ENCODE measurements at regions not wholly inside any gene's neighbourhood (a gene's known extent, or its start where the extent isn't known, plus 50 kb on each side); places are given as distances from the start of the nearest gene placed in this dataset.

DNA sequence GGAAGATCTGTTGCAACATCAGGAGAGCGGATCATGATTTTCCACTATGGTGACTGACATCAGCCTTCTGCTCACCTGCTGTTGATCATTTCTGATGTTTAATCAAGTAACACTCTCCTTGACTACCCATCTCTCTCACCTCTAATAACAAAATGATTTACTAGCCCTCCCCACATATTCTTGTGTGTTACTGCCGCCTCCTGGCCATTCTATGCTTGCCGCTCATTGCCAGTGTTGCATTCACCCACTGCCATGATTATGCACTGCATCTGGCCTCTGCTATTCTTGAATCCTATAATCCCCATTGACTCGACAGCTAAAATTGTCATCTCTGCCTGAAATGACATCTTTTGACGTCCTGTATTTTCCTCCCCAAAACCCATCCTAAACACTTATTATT lies 113.8 kb downstream of the RERGL start:
- Histone ChIP-seq H3K4me1 (replicated peaks in 1 of 4; ENCODE audit: control insufficient read depth in 3 of 4, insufficient read depth in 4 of 4, low read length in 3 of 4) (no peaks in the 10 kb centered on the region), H4K5ac (ENCODE audit: insufficient read length, low read depth, low read length) (no peak overlapping the region), H2BK15ac (ENCODE audit: low read length) (no peak overlapping the region), H3K23ac (ENCODE audit: insufficient read length) (no peak overlapping the region), H3K56ac (replicated peaks; ENCODE audit: insufficient read length, low read depth, low read length) (no peak overlapping the region), H2BK5ac (ENCODE audit: low read depth, low read length) (no peak overlapping the region), H3K79me2 (ENCODE audit: control insufficient read depth in 1 of 2, insufficient read depth in 2 of 2, low read length in 2 of 2) (no peaks in the 10 kb centered on the region), H3K9me3 (ENCODE audit: insufficient read depth in 2 of 2, low read depth in 1 of 2, low read length in 1 of 2) (no peaks in the 10 kb centered on the region), H4K91ac (replicated peaks; ENCODE audit: insufficient read length, low read length) (no peak overlapping the region), H3K14ac (ENCODE audit: insufficient read length) (no peak overlapping the region), H3K79me1 (ENCODE audit: low read depth, low read length) (no peaks in the 10 kb centered on the region), H3K23me2 (ENCODE audit: low read depth, low read length) (no peaks in the 10 kb centered on the region), H3K4me2 (ENCODE audit: insufficient read depth in 1 of 2, low read depth in 2 of 2, low read length in 2 of 2) (no peak overlapping the region), H4K8ac (ENCODE audit: extremely low read depth, insufficient read depth, low read length) (no peak overlapping the region), H3K27ac (ENCODE audit: low read depth, low read length) (no peak overlapping the region), H3K9ac (replicated peaks in 1 of 4; ENCODE audit: extremely low read depth in 1 of 4, low read depth in 3 of 4, low read length in 3 of 4) (no peak overlapping the region), H3K27me3 (replicated peaks in 1 of 4; ENCODE audit: control insufficient read depth in 3 of 4, extremely low read depth in 1 of 4, insufficient read depth in 3 of 4, low read length in 3 of 4) (no peaks in the 10 kb centered on the region), H3K4ac (replicated peaks; ENCODE audit: insufficient read length, low read depth, low read length) (no peak overlapping the region), H4K20me1 (replicated peaks in 1 of 2; ENCODE audit: control insufficient read depth in 1 of 2, insufficient read depth in 2 of 2, low read length in 2 of 2) (no peaks in the 10 kb centered on the region), H2BK20ac (ENCODE audit: low read length) (no peak overlapping the region), H3K36me3 (ENCODE audit: control insufficient read depth in 2 of 4, insufficient read depth in 4 of 4, low read length in 3 of 4) (no peaks in the 10 kb centered on the region), H2AK5ac (ENCODE audit: low read depth, low read length) (no peak overlapping the region), H3K4me3 (ENCODE audit: extremely low read depth in 1 of 4, insufficient read depth in 2 of 4, low read depth in 3 of 4, low read length in 4 of 4) (no peak overlapping the region), H2AFZ (ENCODE audit: low read length) (no peak overlapping the region), H2BK12ac (ENCODE audit: low read depth, low read length) (no peak overlapping the region), H3K18ac (ENCODE audit: extremely low read depth, low read length) (no peak overlapping the region), H2BK120ac (replicated peaks; ENCODE audit: low read depth, low read length) (no peak overlapping the region)
- POLR2A ChIA-PET (ENCODE audit: partially characterized antibody) = no interaction called here
- no peak for TF ChIP-seq TAF7 (optimal IDR thresholded peaks at IDR 0.05; ENCODE audit: borderline replicate concordance, low read depth, low read length)
- TF ChIP-seq RAD21 (IDR thresholded peaks at IDR 0.05 in 1 of 2, conservative IDR thresholded peaks at IDR 0.05 in 1 of 2; ENCODE audit: low read depth in 2 of 2, low read length in 2 of 2) = peak; percentile 87 to 91
- TF ChIP-seq YY1 (IDR thresholded peaks at IDR 0.05; ENCODE audit: low read depth, low read length) = peak; percentile 28; the same call in 1 of the 2 replicates
- peak; percentile 69 to 85 (median 77) for TF ChIP-seq CTCF (IDR thresholded peaks at IDR 0.05; ENCODE audit: control extremely low read depth in 1 of 3, insufficient read depth in 1 of 3, low read depth in 1 of 3, low read length in 3 of 3)
- 50% methylated on average over 5 of the region's 5 CpGs; no CpG with 5 or more reads in 1 of the 2 experiments for WGBS, 2 experiments (ENCODE audit: extremely low coverage in 1 of 2, insufficient coverage in 1 of 2, insufficient read length in 1 of 2, insufficient replicate concordance in 2 of 2, low coverage in 1 of 2, low lambda C conversion rate in 2 of 2, missing lambda C conversion rate in 1 of 2)
- FAIRE-seq (peak; percentile 89), DNase-seq (ENCODE audit: low read depth in 1 of 2, low spot score in 2 of 2) (peak in 1 of 2 experiments; percentile 61)
- CTCF ChIA-PET (ENCODE audit: partially characterized antibody) = interaction anchor here (0.7 to 1.7 kb wide), 10 partner anchors 12 to 1859 kb away, joined by 3 to 5 read pairs (median 3); no protein-coding TSS in a partner anchor

All from H1 (cell line).